HG03175 (cell line): ENCODE measurements at regions not wholly inside any gene's neighbourhood (a gene's known extent, or its start where the extent isn't known, plus 50 kb on each side); places are given as distances from the start of the nearest gene placed in this dataset.
"Not testable (repeated sequence)": the region's sequence is repeated elsewhere in the genome, so short reads cannot be mapped to it uniquely, and the experiment has no call there.

Source experiments
- ATAC-seq: cut with Tn5 transposase; IDR thresholded peaks from one replicate; pipeline ENCODE4 v1.9.1; 2021; ENCODE audit warnings: mild to moderate bottlenecking, moderate library complexity; ENCODE audit not compliant: unreplicated experiment

DNA sequence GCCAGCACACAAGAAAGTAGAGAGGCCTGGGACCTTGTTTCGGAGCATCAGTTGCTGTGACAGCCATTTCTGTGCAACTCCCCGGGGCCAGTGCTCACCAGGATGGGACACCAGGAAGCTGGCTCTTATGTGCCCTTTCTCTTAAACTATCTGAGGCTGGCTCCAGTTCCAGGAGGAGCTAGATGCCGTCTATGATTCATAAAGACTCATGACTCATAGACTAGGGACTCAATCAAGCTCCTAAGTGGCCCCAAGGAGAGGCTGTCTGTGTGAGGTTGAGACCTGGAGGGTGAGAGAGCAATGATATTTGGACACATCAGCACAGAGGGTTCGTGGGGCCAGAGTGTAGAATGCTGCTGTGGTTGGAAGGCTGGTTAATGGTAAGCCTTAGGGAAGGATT is 580.1 kb downstream of the CCSER2 start:
- no peak for ATAC-seq

DNA sequence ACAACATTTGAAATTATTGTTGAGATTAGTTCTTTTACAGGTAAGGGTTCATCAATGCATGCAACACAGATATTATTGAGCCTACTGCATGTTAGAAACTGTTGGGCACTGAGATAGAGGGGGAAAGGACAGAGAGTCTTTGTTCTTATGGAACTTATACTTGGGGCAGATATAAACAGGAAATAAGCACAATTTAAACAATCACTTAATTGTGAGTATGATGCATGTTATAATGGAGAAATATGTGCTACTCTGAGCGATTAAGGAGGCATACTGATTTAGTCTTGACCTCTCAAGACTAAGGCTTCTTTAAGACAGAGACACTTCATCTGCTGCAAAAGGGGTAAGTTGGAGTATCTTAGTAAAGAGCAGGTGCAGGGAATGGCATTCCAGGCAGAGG is 593.3 kb downstream of the CCSER2 start:
- ATAC-seq: no peak

DNA sequence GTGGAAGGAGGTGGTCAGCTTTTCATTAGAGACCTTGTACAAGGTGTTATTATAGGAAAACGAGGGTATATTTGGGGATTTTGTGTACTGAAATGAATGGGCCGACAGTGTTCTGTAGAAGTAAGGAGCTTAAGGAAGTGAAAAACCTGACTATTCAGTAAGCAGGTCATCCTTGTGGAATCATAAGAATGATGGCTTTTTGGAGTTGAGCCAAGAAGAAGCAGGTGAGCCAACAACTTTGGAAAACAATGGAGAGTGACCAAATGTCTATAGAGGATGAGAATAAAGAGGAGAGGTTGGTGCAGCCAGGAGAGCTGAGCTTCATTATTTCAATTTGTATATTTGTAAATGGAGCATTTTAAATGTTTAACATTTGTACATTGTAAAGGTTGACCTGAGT is 595.7 kb downstream of the CCSER2 start:
- no peak for ATAC-seq

DNA sequence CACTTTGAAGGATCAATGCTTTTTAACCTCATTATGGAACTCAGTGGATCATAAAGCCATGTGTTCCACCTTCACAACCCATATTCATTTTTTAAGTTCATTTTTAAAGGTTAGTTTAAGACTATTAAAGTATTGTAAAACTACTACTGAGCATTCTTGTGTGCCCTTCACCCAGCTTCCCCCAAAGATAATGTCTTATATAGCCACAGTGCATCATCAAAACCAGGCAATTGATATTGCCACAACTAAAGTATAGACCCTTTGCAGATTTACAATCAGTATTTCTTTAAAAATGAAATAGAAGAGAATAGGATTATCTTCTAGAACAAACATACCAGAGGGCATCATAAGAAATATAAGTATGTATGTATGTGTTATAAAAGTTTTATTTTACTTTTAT is 597.1 kb downstream of the CCSER2 start:
- no peak for ATAC-seq

DNA sequence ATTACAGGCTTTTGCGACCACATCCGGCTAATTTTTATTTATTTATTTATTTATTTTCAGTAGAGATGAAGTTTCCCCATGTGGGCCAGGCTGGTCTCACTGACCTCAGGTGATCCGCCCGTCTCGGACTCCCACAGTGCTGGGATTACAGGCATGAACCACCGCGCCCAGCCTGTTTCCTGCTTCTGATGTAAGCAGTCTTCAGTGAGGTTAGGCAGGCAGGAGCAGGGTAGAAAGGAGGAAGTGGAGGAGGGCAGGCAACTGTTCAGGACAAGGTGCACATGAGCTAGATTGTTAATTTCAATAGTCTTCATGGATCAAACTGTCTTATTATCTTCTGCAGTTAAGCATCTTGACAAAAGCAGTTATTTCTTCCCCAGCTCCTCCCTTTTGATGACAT is 605.0 kb downstream of the CCSER2 start:
- ATAC-seq: no peak

DNA sequence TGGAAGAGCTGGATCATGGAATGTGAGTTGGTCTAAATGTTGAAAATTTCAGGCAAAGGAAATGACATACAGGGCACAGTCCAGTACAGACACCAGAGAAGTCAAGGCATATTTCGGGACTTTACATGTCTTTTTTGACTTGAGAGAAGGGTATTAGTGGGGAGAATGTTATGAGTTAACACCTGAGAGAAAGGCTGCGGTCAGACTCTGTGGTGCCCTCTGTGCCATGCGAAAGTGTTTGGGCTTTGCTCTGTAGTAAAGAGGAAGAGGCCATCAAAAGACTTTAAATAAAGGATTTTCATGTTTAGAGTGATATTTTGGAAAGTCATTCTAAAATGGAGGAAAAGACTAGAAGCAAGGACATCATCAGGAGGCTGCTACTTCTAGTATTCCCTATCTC is 607.4 kb downstream of the CCSER2 start:
- no peak for ATAC-seq

DNA sequence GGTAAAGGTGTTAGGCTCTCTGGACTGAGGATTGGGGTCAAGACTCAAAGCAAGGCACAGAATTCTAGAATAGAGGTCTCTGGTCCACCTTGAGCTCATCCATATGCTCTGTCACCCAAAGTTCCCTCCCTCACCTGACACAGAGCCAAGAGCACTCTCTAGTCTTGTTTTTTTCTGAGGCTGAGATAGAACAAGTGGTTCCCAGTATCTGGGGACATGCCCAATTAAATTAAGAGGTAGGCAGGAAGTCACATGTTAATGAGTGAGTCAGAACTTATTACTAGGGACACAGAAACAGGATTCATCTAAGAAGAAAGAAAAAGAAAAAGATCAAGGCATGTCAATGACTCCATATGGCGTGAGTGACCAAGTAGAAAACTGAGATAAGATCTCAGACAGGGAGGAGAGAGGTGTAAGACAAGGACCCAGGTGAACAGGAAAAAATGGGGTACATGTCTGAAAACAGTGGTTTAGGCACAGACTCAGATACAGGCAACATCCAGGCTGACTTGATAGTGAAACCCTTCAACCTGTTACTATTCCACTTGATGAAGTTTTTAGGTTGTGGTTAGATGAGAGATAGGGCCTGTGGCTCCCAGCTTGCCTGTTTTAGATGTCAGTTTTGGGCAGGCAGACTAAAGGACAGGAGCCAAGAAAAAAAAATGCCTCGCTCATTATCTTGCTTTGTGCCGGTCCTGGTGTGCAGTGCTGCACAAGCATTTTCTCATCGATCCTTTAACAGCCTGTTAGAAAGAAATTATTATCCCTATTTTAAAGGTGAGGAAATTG is 609.9 kb downstream of the CCSER2 start:
- no peak for ATAC-seq

DNA sequence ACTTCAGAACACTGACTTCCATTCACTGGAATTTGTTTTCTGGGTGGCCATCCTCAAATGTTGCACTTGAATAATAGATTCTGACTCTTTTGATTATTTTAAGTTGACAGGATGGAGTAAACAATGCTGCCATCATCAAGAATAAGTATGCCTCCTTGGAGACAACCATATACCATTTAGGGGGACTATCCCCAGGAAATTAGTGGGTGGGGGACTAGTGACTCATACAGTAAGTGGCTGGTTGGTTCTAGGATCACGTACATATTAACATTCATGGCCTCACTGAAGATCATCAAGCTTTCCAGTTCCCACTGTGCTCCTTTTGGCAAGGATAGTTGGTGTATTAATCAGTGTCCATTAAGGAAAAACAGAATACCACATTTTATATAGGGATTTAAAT is 615.2 kb downstream of the CCSER2 start:
- ATAC-seq: no peak

DNA sequence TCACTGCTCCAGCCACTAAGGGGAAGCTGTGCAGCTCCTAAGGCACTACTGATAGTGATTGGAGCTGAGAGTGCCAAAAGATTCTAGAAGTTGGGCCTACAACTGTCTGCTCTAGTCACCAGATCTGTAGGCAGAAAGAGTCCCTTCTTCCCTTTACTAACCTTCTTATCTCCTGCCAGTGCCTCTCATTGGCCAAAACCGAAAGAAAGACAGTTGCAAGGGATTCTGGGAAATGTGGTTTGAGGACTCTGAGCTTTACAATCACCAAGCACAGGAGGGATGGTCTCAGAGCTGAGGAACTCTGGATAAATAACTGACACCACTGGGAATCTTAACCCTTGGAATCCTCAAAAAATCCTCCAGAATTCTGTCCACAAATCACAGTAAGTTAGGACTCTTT is 615.8 kb downstream of the CCSER2 start:
- ATAC-seq: no peak

DNA sequence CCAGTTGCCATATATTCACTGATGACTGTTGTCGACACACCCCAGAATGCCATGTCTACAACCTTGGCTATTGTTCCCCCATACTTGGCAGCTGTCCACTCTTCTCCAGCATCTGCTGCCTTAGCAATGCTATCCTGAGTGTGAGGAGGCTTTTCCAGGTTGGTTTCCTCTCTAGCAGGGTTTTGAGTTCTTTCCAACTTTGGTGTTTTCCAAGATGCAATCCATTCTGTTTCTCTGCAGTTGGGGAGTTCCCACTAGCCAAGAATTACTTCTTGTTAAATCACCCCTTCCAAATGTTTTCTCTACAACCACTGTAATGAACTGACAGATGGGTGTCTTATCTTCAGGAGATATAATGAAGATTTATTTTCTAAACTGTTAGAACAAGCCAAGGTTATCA is 617.4 kb downstream of the CCSER2 start:
- no peak for ATAC-seq

DNA sequence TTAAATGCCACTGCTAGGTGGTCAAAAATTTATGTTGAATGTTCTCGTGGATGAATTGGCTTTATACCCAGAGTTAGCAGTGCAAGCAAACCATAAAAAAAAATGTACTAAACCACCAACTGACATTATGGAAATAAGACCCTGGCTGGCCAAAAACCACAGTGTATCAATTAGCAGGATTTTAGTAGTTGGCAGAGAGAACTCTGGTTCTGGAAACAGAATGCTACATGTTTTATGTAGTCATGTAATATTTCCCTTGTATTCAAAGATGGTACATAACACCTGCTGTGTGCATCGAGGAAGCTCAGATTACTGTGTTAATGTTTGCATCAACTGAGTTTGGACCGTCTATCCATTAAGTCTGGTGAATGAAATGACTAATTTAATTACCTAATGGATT is 618.5 kb downstream of the CCSER2 start:
- ATAC-seq: no peak

DNA sequence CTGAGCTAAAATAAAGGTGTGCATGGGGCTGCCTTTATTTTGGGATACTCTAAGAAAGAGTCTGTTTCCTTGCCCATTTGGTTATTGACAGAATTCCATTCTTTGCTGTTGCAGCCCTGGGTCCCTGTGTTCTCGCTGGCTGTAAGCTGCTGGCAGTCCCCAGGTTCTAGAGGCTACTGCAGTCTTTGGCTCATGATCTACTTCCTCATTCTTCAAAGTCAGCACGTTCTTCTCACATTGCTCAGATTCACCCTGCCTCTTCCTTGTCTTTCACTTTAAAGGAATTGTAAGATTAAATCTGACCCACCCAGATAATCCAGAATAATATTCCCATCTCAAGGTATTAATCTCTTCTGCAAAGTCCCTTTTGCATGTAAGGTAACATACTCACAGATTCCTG is 620.3 kb downstream of the CCSER2 start:
- no peak for ATAC-seq

DNA sequence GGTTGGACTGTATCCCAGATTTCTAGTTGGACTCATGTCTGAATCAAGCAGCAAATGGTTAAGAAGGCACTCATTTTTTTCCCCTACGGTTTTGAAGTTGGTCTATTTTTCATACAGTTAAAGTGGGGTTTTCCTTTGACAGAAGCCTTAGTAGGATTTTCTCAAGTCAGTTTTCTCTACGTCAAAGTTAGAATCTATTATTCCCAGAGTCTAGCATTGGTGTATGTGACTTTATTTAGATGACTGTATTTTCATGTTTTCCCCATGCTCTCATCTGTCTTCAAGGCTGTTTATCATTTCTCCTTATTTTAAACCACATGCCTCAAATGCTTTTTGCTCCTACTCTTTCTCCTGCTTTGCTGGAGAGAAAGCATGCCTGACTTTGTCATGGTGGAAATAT is 623.2 kb downstream of the CCSER2 start:
- ATAC-seq: no peak

DNA sequence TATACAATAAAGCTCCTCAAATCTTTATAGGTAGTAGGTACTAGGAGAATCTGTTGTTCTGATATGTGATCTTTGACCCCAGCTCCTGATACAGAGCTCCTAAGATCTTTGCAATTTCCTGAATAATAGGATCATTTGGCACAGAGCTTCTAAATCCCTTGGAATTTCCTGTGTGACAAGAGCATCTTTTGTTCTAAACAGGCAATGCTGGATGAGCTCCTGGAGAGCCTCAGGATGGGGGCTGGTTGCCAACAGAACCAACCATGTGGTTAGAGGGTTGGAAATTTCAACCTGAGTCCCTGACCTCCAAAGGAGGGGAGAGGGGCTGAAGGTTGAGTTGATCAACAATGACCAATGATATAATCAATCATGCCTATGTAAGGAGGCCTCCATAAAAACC is 629.0 kb downstream of the CCSER2 start:
- no peak for ATAC-seq

DNA sequence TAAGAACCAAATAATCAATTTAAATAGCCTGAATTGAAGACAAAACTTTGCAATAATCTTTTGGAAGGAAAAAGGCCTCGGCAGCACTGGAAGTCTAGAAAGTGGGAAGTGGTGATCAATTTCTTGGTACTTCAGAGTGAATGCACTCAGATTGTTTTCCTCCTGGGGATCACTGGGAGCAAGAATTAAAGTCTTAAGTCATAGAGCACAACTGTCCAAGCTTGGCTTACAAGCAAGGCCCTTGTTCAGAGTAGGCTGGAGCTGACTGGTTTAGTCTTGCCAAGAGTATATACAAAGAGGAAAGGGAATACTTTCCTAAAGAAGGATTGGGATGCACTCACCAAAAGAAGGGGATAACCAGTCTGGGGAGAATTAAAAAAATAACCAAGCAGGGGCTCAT is 637.1 kb downstream of the CCSER2 start:
- ATAC-seq: no peak

DNA sequence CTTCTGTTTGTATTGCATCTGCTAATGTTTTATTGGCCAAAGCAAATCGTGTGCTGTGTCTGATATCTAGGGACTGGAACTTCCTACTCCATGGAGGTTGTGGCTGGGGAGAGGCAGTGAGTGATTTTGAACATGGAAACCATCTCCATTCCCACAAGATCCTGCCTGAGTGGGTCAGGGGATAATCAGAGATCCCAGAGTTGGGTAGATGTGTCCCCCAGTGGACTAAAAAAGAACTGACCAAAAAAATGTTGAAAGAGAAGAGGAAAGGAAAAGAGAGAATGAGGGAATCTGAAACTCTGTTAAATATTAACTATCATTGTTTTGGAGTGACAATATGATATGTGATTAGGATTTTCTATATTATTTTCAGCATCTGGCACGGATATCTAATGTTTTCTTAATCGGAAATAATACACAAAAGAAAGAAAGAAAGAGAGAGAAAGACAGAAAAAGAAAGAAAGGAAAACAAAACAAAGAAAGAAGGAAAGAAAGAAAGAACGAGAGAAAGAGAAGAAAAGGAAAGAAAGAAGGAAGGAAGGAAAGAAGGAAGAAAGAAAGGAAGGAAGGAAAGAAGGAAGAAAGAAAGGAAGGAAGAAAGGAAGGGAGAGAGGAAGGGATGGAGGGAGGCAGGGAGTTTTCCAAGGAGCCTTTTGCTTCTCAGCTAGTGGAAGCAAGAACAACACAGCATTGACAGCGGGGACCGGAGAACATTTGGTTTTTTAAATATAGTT is 638.5 kb downstream of the CCSER2 start:
- no peak for ATAC-seq

DNA sequence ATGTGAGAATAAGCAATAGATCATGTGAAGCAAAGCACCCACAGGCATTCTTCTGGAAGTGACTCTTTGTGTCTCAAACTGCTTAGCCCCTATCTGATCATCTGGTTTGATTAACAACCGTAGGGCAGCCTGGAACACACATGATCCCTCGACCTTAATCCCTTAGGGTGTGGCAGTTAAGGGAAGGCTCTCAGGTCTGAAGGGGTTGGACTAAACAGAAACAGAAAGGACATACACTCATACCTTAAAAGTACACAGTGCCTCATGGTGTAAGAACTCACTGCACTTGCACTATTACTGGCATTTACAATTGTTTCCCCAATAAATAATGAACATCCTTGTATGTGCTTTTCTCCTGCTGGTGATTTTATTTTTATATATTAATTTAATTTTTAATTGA is 640.9 kb downstream of the CCSER2 start:
- not testable (repeated sequence) for ATAC-seq

DNA sequence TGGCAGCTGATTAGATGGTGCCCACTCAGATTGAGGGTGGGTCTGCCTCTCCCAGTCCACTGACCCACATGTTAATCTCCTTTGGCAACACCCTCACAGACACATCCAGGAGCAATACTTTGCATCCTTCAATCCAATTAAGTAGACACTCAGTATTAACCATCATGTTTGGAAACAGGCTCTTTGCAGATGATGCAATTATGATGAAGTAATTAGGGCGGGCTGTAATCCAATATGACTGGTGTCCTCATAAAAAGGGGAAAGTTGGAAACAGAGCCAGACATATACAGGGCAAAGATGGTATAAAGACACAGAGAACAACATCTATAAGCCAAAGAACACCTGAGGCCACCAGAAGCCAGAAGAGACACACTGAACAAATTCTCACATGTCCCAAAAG is 658.6 kb downstream of the CCSER2 start:
- no peak for ATAC-seq

DNA sequence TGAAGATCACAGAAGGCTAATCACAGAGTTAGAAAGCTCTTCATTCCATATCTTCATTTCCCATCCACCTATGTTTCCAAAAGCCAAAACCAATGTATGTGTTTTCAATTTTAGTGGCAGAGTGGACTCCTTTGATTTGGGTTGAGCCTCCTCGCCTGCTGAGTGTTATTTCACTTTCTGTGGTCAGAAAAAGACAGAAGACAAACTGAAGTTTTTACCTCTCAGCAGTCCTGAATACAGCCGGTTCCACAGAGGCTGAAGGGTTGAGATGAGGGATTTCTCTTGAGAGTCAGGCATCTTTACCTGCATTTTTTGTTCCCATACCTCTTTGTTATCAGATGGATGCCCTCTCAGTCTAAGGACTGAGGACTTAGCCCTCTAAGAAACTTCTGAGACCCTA is 659.6 kb downstream of the CCSER2 start:
- no peak for ATAC-seq

DNA sequence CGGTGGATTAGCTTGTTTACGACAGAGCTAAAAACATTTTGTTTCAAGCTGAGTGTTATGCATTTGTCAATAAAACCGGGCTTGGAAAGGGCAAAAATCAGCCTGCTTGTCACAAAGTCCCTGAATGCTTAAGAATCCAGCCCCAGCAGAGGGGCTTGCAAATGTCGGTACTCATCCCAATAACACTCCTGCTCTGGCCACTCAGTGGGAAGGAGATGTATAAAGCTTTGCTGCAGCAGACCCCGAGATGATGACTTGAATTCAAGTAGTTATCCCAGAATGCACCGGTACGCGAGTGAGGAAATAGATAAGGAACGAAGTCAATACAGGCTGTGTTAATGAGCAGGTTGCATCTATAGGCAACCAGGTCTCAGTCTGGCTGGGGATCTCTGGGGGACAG is 662.3 kb downstream of the CCSER2 start:
- ATAC-seq: no peak

DNA sequence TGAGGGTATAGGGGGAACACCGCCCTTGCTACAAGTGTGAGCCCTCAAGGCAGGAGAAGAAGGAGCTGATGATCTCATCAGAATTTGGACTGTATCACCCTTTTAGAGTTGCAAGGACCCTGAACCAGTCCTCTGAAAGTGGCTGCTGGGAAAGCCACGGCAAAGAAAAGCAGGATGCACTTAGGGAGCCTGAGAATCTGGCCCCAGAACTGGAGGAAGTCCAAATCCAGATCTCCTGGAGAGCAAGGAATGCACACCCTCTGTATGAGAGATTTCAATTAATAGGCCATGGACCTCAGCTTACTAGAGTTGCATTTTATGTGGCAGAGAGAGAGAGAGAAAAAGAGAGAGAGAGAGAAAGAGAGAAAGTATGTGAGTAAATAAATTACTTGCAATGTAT is 662.9 kb downstream of the CCSER2 start:
- ATAC-seq: no peak

DNA sequence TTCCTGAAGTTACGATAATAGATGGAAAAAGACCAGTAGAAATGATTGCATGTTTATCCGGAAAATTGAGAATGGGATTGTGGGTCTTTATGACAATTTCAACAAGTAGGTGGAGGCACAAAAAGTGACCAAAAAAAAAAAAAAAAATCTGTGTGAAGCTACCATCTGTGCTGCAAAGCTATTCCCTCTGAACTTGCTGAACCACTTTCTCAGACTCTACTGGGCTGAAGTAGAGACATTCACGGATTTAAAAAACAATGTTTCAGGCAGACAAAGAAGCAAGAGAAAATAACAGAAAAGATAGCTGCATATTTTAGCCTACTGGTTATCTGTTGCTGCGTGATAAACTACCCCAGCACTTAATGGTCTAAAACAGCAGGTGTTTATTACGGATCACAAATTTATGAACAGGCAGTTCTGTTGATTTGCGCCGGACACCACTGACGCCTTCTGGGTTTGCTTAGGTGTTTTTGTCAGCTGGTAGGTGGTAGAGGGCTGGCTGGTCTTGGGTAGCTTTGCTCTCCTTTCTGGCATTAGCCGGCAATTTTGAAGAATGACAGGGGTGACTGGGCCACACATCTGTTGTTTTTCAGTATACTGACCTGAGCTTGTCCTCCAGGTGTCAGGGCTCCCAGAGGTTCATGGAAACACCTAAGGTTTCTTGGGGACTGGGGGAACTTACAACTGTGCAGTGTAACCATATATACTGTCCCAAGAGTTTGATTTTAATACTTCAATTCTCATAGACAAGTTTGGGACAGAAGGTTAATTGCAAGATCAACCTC is 665.1 kb downstream of the CCSER2 start:
- ATAC-seq: no peak
